ENCODE measurements at regions not wholly inside any gene's neighbourhood (a gene's known extent, or its start where the extent isn't known, plus 50 kb on each side); places are given as distances from the start of the nearest gene placed in this dataset.

GRCh38 chr12:30415777-30416176 is 279.9 kb downstream of the IPO8 start:
- TF ChIP-seq TAF1 (conservative IDR thresholded peaks at IDR 0.05): no peak
- no peak for TF ChIP-seq CTCF (IDR thresholded peaks at IDR 0.05; ENCODE audit: low read depth, low read length, missing input control)
- TF ChIP-seq HNF4G (IDR thresholded peaks at IDR 0.05): no peak
